CD4-positive, alpha-beta T cell treated with Interleukin-17A for 4 hours (primary cell): ENCODE measurements at regions not wholly inside any gene's neighbourhood (a gene's known extent, or its start where the extent isn't known, plus 50 kb on each side); places are given as distances from the start of the nearest gene placed in this dataset.
"Not testable (repeated sequence)": the region's sequence is repeated elsewhere in the genome, so short reads cannot be mapped to it uniquely, and the experiment has no call there.

Experiments
- DNase-seq: peaks from one replicate; pipeline ENCODE4 v3.0.0-alpha.2; 2020; ENCODE audit warnings: mixed read lengths

- no peak for DNase-seq
Observed at GRCh38 chr9:129430940-129431643, 189.8 kb downstream of the C9orf50 start.

- DNase-seq: no peak
Observed at GRCh38 chr9:129428864-129429577, 191.9 kb downstream of the C9orf50 start.

GRCh38 chr9:129427149-129427548, 193.8 kb downstream of the C9orf50 start:
- no peak for DNase-seq

GRCh38 chr9:129423755-129424154, 197.1 kb downstream of the C9orf50 start:
- DNase-seq: not testable (repeated sequence)

GRCh38 chr9:129423216-129423615, 197.7 kb downstream of the C9orf50 start:
- DNase-seq: no peak

GRCh38 chr9:129422843-129423192, 198.1 kb downstream of the C9orf50 start:
- peak; percentile 26 for DNase-seq

- no peak for DNase-seq
Observed at GRCh38 chr9:129422032-129422842, 198.7 kb downstream of the C9orf50 start.

GRCh38 chr9:129421371-129421770, 199.5 kb downstream of the C9orf50 start:
- DNase-seq: no peak

GRCh38 chr9:129420721-129421120, 200.2 kb downstream of the C9orf50 start:
- no peak for DNase-seq

- no peak for DNase-seq
Observed at GRCh38 chr9:129419382-129419899, 201.5 kb downstream of the C9orf50 start.

GRCh38 chr9:129418451-129418850, 202.4 kb downstream of the C9orf50 start:
- no peak for DNase-seq

- no peak for DNase-seq
Observed at GRCh38 chr9:129416821-129417539, 203.9 kb downstream of the C9orf50 start.

GRCh38 chr9:129415942-129416651, 204.8 kb downstream of the C9orf50 start:
- no peak for DNase-seq

- DNase-seq: no peak
Observed at GRCh38 chr9:129414993-129415941, 205.6 kb downstream of the C9orf50 start.

- DNase-seq: peak; percentile 84
Observed at GRCh38 chr9:129414377-129414992, 206.4 kb downstream of the C9orf50 start.

GRCh38 chr9:129413537-129414376, 207.1 kb downstream of the C9orf50 start:
- DNase-seq: peak; percentile 99

- peak; percentile 69 for DNase-seq
Observed at GRCh38 chr9:129412814-129413536, 207.9 kb downstream of the C9orf50 start.

GRCh38 chr9:129412176-129412813, 208.6 kb downstream of the C9orf50 start:
- not testable (repeated sequence) for DNase-seq
